GM21723 (cell line): ENCODE measurements at regions not wholly inside any gene's neighbourhood (a gene's known extent, or its start where the extent isn't known, plus 50 kb on each side); places are given as distances from the start of the nearest gene placed in this dataset.
"Not testable (repeated sequence)": the region's sequence is repeated elsewhere in the genome, so short reads cannot be mapped to it uniquely, and the experiment has no call there.

Experiments
- ATAC-seq: cut with Tn5 transposase; IDR thresholded peaks from one replicate; pipeline ENCODE4 v1.9.1; 2021; ENCODE audit warnings: mild to moderate bottlenecking, moderate library complexity; ENCODE audit not compliant: unreplicated experiment

DNA sequence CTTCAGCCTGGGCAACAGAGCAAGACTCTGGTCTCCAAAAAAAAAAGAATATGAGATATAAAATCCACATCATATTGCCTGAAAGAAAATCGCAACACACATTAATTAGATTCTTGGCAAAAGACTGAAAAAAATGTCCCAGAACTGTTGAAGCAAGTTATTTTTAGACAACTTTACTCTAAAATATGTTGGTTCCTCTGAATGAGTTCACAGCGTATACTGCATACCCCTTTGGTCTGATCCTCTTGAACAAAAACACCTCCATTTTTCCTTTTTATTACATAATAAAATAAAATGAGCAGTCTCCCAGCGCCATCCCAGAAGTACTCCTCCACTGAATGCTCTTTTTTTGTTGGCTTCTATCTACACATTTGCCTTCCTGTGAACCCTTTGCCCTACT lies 126.0 kb upstream of the TMEM170B start:
- no peak for ATAC-seq

DNA sequence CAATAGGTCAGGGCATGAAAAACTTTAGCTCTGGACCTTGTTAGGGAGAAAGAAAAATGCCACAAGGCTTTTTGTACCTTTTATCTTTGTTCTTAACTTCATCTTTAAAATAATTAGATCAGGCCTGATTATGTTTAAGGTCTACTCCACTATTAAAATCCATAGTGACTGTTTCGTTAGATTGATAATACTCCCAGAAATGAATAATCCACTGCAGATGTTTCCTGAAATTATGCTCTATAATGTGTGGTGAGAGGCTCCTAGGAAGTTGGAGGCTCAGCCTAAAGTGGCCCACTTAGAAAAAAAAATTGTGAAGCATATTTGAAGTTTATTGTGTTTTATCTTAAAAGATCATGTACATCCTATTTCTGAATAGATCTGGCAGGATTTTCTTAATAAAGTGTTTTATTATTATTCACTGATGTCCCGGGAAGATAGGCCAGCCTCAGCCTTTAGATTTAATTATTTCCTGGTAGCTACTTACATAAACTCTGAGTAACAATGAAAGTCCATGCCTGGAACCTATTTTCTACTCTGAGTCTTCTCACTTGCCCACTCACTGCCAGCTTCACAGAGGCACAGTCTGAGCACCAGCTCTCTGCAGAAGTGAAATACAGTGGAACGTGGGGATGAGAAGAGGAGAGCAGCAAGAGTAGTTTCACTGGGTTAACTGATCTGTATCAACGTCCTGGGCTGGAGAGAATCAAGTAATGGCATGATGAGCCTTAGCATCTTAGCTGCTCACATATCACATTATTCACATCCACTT lies 126.8 kb upstream of the TMEM170B start:
- peak; percentile 44 for ATAC-seq

GRCh38 chr6:11409371-11409770 lies 128.2 kb upstream of the TMEM170B start:
- ATAC-seq = no peak

- ATAC-seq = no peak
Measured at GRCh38 chr6:11407414-11407813, 130.1 kb upstream of the TMEM170B start.

DNA sequence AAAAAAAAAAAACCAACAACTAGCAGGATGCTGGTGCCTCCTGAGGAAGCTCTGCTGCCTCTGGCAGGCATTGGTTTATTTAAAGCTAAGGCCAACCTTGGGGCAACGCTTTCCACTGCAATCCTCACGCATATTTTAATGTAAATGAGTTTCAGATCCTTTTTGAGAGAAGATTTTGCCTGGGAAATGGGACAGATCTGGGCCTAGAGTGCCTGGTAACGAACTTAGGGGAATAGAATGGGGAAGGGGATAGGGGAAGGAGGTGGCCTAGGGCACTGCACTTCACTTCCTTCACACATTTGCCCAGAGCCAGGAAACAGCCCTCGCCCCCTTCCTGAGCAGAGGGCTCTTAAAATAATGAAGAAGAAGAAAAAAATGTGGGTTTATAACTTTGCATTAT lies 132.7 kb upstream of the TMEM170B start:
- no peak for ATAC-seq

DNA sequence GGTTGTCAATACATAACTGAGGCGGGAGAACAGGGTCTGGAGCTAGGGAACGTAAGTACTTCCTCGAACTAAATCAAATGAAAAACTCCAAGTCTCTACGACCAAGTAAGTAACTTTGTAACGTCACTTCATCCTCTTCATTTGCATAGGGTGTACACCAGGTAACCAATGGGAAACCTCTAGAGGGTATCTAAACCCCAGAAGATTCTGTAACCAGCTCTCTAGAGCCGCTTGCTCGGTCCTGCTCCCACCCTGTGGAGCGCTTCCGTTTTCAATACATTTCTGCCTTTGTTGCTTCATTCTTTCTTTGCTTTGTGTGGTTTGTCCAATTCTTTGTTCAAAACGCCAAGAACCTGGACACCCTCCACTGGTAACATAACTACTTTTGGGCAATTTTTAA lies 133.5 kb upstream of the TMEM170B start:
- no peak for ATAC-seq

DNA sequence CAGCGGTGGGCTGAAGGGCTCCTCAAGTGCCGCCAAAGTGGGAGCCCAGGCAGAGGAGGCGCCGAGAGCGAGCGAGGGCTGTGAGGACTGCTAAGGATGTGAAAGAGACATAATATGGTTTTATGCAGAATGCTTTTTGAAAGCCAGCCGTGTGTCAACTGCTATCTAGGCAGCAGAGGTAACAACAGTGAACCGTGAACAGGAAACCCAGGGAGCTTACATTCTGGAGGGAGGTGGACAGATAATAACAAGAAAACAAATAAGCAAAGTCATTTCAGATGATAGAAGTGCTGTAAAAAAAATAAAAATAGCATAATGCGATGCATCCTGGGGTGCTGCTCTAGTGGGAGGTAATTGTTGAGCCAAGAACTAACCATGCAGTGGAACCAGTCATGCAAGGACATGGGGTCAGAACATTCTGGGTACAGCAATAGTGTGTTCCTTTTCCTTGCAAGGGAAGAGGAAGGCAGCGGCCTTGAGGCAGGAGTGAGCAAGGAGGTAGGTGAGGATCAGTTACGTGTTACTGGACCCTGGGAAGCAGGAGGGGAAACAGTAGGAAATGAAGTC lies 134.4 kb upstream of the TMEM170B start:
- ATAC-seq = no peak

GRCh38 chr6:11402581-11402980 lies 135.0 kb upstream of the TMEM170B start:
- not testable (repeated sequence) for ATAC-seq

DNA sequence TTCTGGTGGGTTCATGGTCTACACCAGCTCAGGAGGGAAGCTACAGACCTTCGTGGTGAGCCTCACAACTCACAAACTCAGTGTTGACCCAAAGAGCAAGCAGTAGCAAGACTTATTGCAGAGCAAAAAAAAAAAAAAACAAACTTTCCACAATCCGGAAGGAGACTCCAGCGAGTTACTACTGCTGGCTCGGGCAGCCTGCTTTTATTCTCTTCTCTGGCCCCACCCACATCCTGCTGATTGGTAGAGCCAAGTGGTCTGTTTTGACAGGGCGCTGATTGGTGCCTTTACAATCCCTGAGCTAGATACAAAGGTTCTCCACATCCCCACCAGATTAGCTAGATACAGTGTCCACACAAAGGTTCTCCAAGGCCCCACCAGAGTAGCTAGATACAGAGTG lies 135.6 kb upstream of the TMEM170B start:
- ATAC-seq = not testable (repeated sequence)

DNA sequence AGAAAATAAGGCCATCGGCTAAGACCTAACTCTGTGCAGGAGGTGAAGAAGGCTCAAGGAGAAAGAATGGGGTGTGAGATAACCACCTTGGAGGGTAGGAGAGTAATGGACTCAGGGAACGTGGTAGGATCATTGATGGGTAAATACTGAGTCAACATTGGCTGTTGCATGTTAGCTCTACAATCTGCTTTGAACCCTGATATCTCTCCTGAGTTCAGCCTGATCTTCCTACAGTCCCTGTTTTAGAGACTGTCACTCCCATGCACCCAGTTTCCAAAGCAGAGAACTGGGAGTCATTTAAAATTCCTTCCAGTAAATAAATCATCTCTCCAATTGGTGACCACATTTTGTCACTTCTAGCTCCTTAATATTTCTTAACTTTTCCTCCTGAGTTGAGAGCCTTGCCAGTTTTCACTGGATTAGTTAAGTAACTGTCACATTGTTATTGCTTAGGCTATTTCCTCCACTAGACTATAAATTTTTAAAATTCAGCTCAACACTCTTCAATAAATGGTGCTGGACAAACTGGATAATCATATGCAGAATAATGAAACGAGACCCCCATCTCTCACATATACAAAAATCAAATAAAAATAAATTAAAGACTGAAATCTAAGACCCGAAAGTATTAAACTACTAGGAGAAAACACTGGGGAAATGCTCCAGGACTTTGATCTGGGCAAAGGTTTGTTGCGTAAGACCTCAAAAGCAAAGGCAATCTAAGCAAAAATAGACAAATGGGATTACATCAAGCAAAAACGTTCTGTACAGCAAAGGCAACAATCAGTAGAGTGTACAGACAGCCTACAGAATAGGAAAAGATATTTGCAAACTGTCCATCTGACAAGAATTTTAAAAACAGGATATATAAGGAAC lies 138.9 kb upstream of the TMEM170B start:
- ATAC-seq = no peak

DNA sequence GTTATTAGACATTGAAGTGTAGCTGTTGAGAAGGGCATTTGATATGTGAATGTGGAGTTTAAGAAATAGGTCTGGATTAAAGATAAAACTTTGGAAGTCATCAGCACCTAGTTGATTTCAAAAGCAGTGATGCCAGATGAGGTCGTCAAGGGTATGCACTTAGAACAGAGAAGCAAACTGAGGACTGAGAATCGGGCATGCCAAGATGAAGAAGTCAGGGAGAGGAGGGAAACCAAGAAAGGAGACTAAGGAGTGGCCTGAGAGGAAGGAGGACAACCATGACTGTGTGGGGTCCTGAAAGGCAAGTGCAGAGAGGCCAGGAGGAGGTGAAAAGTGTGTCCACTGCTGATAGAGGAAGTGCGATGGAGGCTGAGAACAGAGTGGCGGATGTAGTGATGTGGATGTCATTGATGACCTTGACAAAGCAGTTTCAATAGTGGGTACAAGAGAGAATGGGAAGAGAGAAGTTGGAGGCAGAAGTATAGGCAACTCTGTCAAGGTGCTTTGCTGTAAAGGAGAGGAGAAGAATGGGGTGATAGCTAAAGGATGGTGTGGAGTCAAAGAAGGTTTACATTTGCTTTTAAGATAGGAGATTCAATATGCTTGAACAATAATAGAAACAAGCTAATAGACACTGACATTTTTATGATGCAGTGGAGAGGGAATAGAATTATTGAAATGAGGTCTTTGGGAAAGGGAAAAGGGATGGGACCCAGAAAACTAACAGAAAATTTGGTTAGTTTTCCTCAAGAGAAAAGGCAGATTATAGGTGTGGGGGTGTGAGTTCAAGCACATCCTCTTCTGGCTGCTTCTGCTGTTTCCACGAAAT lies 139.7 kb upstream of the TMEM170B start:
- ATAC-seq = no peak

DNA sequence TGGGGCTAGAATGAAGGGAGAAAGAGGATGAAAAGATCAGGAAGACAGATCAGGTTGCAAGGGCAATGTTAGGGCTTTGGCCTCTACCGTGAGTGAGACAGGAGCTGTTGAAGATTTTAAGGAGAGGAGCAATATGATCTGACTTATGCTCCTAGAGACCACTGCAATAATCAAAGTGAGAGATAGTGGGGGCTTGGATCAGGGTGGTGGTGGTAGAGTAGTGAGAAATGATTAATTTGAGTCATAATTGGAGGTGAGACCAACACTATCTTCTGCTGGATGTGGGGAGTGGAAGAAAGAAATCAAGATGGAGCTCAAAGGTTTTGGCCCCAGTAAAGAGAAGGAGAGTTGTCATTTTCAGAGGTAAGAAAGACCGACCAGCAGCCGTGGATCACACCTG lies 140.7 kb upstream of the TMEM170B start:
- ATAC-seq = no peak

DNA sequence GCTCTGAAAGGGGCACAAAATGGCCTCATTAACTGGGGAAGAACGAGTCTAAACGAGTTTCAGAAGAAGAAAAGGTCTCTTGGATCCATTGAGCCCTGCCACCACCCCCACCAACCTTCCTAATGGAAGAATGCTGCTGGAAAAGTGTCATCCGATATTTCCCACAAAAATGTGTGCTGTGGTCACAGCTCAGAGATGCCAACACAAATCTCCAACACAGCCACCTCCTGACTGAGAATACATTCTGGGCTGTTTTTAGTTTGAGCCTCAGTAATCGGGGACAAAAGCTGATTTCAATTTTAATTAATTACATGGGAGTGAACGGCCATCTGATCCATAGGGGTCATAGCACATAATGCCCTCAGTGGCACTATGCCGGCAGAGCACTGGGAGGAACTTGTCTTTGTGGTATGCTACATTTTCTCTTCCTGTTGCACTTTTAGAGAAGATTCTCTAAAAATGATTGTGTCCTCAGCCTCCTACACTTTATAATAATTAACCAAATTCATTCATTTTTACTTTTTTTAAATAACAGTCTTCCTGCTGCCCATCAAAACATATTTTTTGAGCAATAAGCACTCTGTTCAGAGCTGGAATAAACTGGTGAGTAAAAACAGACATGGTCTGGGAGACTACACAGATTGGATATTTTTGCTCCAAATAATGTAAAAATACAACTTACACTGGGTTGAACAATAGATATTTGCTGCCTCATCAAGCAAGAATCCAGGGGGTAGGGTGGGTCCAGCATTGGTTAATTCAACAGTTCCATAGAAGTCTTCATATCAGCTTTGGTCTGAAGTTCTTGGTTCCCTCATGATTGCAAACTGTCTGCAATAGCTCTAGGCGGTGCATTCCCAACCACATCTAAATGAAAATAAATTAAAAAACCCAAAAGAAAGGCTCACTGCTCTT lies 143.6 kb upstream of the TMEM170B start:
- no peak for ATAC-seq

DNA sequence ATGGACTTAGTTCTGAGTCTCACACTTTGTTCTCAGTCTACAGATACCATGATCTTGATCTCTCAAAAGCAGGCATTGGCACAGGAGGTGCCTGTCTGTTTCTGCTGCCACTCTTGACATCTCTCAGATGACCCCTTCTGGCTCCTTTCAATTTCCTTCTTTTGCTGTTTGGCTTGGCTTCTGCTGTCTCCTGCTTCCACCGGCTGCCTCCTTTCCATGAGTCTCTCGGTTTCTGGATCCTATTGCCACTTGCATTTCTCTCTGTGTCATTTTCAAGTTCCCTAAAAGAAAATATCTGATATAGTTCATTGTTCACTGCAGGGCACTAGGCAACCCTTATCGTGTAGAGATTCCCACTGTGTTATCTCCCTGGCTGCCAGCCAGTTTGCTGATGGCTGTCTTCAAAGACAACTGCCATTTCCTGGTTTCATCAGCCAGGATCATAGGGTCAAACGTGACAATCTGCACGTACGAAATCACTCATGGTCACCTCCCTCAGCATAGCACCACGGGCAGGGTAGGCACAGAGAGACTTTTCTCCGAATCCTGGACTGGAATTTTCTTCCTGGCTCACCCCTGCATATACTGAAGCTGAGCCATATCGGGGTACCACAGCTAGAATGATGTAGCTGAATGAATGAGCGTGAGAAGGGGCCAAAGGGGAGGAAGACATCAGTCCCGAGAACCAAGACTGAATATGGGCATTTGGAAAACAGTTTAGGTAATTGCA lies 144.6 kb upstream of the TMEM170B start:
- no peak for ATAC-seq

DNA sequence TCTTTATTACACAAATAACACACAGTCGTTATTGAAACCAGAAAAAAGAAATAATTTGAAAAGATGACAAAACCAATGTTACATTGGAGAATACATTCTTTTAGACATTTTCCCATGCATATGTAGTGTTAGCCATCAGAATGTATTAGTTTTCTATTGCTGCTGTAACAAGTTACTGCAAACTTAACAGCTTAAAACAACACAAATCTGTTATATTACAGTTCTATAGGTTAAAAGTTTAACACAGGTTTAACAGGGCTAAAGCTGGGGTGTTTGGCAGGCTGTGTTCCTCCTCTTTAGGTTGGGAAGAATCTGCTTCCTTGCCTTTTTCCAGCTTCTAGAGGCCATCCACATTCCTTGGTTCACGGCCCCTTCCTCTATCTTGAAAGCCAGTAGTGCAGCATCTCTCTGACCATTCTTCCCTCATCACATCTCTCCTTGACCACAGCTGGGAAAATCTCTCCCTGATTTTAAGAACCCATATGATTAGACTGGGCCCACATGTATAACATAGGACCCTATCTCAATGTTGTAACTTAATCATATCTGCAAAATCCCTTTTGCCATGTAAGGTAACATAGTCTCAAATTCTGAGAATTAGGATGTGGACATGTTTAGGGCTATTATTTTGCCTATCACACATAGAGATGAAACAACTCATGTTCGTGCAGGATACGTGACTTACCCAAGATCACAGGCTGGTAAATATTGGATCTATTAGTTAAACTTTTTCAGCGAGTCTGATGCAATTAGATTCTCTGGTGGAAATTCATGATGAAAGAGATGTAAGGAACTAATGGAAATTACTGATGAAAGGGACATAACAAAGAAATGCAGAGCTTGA lies 145.4 kb upstream of the TMEM170B start:
- no peak for ATAC-seq

DNA sequence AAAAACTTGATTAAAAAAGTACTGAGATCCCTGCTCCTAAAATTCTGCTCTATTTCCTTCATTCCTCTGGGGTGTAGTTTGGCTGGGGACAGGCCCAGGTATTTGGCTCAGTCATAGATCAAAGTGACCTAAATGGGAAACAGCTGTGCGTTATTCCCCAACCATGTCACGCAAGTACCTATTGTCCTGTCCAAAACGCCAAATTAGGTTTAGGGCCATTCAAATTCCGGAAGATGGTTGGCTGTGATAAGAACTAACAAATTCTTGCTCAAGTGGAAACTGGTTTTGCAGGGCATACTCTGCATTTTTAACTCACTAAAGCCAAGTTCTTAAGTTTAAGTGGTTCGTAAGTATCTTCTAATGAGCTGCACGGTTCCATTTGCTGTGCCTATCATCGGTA lies 147.6 kb upstream of the TMEM170B start:
- no peak for ATAC-seq

- no peak for ATAC-seq
Measured at GRCh38 chr6:11388983-11389944, 148.3 kb upstream of the TMEM170B start.
